GM23248 (cell line): ENCODE measurements at regions not wholly inside any gene's neighbourhood (a gene's known extent, or its start where the extent isn't known, plus 50 kb on each side); places are given as distances from the start of the nearest gene placed in this dataset.

ENCODE experiments used
- EZH2 ChIP-seq: fragments of 200-600 bp; sonication (generic); IDR thresholded peaks from 2 replicates; pipeline ENCODE4 v1.6.1; 2018; ENCODE audit warnings: antibody characterized with exemption, mild to moderate bottlenecking; ENCODE audit not compliant: insufficient read depth, poor library complexity, severe bottlenecking
- EZH2phosphoT487 ChIP-seq: fragments of 200-600 bp; sonication (generic); IDR thresholded peaks from 2 replicates; pipeline ENCODE4 v1.6.1; 2018; ENCODE audit warnings: antibody characterized with exemption, moderate library complexity, mild to moderate bottlenecking, low read depth; ENCODE audit not compliant: insufficient read depth

GRCh38 chr1:112298558-112298957 lies 97.5 kb upstream of the CTTNBP2NL start:
- TF ChIP-seq EZH2 (no peak), EZH2phosphoT487 (no peak)
